ENCODE measurements at regions not wholly inside any gene's neighbourhood (a gene's known extent, or its start where the extent isn't known, plus 50 kb on each side); places are given as distances from the start of the nearest gene placed in this dataset.
"Not testable (repeated sequence)": the region's sequence is repeated elsewhere in the genome, so short reads cannot be mapped to it uniquely, and the experiment has no call there.

GRCh38 chr3:61422945-61423673 is 138.3 kb upstream of the PTPRG start:
- in situ Hi-C loops (cut with HindIII; ENCODE audit: low pct_unique_long_range_greater_than_20kb, low sequenced_read_pairs): no loop called here
- DNase-seq (ENCODE audit: low read depth, low spot score): no peak

- in situ Hi-C loops (cut with HindIII; ENCODE audit: low pct_unique_long_range_greater_than_20kb, low sequenced_read_pairs): no loop called here
- DNase-seq (ENCODE audit: low read depth, low spot score): no peak
Measured at GRCh38 chr3:61425356-61425755, 136.0 kb upstream of the PTPRG start.

DNA sequence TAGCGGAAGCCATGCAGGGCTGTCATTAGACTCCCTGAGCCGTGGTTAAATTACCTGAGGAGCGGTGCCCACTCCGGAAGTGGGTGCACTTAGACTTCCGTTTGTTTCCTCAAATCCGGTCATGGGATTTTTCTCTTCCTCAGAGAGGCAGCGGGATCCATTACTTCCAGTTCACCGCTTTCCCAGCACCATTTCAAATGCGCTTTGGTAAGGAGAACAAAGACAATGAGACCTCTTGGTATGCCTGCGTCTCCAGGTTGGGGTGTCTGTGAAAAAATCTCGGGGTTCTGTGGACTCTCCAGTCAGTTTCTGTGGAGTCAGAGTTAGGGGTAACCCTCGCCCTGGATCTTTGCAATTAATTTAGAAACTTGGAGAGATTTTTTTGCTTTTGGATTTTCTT is 132.3 kb upstream of the PTPRG start:
- in situ Hi-C loops (cut with HindIII; ENCODE audit: low pct_unique_long_range_greater_than_20kb, low sequenced_read_pairs): no loop called here
- DNase-seq (ENCODE audit: low read depth, low spot score): no peak

- DNase-seq (ENCODE audit: low read depth, low spot score); in situ Hi-C loops (cut with HindIII; ENCODE audit: low pct_unique_long_range_greater_than_20kb, low sequenced_read_pairs): not testable (repeated sequence)
Measured at GRCh38 chr3:61434901-61435300, 126.5 kb upstream of the PTPRG start.

DNA sequence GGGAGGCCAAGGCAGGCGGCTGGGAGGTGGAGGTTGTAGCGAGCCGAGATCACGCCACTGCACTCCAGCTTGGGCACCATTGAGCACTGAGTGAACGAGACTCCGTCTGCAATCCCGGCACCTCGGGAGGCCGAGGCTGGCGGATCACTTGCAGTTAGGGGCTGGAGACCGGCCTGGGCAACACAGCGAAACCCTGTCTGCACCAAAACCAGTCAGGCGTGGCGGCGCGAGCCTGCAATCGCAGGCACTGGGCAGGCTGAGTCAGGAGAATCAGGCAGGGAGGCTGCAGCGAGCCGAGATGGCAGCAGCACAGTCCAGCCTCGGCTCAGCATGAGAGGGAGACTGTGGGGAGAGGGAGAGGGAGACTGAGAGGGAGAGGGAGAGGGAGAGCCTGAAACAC is 126.0 kb upstream of the PTPRG start:
- in situ Hi-C loops (cut with HindIII; ENCODE audit: low pct_unique_long_range_greater_than_20kb, low sequenced_read_pairs); DNase-seq (ENCODE audit: low read depth, low spot score): not testable (repeated sequence)

GRCh38 chr3:61438253-61439121 is 122.9 kb upstream of the PTPRG start:
- in situ Hi-C loops (cut with HindIII; ENCODE audit: low pct_unique_long_range_greater_than_20kb, low sequenced_read_pairs): no loop called here
- DNase-seq (ENCODE audit: low read depth, low spot score): no peak

DNA sequence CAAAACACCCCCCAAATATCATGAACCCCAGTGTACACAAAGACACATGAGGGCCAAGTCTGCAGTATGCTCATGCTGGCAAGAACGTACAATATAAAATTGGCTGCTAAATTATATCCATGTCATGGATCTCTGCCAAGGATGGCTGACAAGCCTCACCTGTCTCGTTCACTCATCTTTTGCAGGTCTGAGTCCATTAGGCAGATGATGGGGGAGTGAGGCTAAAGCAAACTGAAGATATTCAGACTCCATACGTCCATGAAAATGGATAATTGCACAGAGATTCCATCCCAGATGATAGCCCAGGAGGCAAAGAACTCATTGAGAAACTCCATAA is 122.3 kb upstream of the PTPRG start:
- in situ Hi-C loops (cut with HindIII; ENCODE audit: low pct_unique_long_range_greater_than_20kb, low sequenced_read_pairs): no loop called here
- no peak for DNase-seq (ENCODE audit: low read depth, low spot score)

DNA sequence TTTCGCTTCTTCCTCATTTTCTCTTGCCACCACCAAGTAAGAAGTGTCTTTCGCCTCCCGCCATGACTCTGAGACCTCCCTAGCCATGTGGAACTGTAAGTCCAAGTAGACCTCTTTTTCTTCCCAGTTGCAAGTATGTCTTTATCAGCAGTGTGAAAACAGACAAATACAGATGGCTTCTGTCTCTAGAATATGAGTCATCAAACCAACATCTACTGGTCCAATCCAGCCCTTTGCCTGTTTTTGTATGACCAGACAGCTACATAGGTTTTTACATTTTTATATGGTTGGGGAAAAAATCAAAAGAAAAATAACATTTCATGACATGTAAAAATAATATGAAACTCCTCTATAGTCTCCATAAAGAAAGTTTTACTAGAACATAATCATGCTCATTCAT is 118.7 kb upstream of the PTPRG start:
- in situ Hi-C loops (cut with HindIII; ENCODE audit: low pct_unique_long_range_greater_than_20kb, low sequenced_read_pairs): no loop called here

GRCh38 chr3:61443886-61444285 is 117.5 kb upstream of the PTPRG start:
- DNase-seq (ENCODE audit: low read depth, low spot score): no peak
- in situ Hi-C loops (cut with HindIII; ENCODE audit: low pct_unique_long_range_greater_than_20kb, low sequenced_read_pairs): no loop called here

More for the DNA sequence above, 118.7 kb upstream of the PTPRG start:
- no peak for DNase-seq (ENCODE audit: low read depth, low spot score)

- in situ Hi-C loops (cut with HindIII; ENCODE audit: low pct_unique_long_range_greater_than_20kb, low sequenced_read_pairs): no loop called here
- DNase-seq (ENCODE audit: low read depth, low spot score): no peak
Measured at GRCh38 chr3:61444782-61445181, 116.6 kb upstream of the PTPRG start.

DNA sequence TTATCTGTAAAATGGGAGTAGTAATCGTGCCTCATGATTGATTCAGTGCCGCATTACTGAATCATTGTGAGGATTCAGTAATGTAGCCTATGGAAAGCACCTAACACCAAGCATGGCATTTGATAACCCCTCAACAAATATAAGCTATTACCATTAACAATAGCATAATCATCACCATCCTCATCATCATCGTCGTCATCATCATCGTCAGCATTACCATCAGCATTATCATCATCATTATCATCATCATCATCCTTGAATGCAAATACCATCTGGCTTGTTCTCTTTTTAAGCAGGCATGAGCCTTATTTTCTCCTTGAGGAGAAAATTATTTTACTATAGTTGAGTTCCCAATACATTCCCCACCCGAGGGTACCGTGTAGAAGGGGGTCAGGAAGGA is 115.4 kb upstream of the PTPRG start:
- no peak for DNase-seq (ENCODE audit: low read depth, low spot score)
- in situ Hi-C loops (cut with HindIII; ENCODE audit: low pct_unique_long_range_greater_than_20kb, low sequenced_read_pairs): no loop called here

DNA sequence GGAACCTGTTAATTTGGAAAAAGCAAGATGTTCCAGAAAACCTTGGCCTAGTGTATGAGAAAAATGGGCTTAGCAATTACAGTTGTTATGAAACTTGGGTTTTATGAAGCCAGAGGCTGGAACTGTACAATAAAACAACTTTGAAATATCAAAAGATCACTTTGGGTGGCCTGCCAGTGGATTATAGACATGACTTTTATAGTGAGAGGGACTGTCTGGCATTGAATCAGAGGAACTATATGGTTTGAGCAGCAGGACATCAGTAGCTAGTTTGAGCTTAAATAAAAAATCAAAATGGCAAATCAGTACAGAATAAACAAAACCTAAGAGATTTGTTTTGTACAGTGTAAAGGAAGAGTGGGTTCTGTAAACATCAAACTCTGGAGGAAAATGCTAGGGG is 115.0 kb upstream of the PTPRG start:
- DNase-seq (ENCODE audit: low read depth, low spot score): no peak
- in situ Hi-C loops (cut with HindIII; ENCODE audit: low pct_unique_long_range_greater_than_20kb, low sequenced_read_pairs): no loop called here

- no peak for DNase-seq (ENCODE audit: low read depth, low spot score)
- in situ Hi-C loops (cut with HindIII; ENCODE audit: low pct_unique_long_range_greater_than_20kb, low sequenced_read_pairs): no loop called here
Measured at GRCh38 chr3:61448378-61448777, 113.0 kb upstream of the PTPRG start.

DNA sequence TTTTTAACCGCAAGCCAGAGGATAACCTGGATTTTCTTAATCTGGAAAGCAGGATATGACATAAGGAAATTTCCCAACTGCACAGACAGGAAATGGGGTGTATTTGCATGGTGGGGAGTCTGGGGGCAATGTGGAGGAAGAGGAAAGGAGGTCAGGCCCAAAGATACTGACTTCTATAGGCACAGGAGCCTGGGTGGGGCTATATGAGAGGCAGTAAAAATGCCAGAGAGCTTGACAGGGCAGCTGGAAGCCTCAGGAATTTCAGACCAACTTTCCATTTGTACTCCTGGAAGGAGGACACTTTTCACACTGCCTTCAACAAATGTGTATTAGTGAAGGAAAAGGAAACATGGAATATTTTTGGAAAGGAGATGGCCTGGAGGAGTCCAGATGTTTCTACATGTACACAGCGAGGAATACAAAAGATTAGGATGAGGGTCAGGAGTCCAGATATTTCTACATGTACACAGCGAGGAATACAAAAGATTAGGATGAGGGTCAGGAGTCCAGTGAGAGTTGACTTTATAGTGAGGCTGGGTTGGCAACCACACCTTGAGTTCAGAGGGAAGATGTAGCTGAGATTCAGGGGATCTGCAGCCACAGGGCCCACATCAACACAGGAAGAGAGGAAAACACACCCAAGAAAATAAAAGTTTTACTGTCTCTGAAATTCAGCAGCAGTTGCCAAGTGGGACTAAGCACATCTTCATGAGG is 111.9 kb upstream of the PTPRG start:
- in situ Hi-C loops (cut with HindIII; ENCODE audit: low pct_unique_long_range_greater_than_20kb, low sequenced_read_pairs): no loop called here
- no peak for DNase-seq (ENCODE audit: low read depth, low spot score)

GRCh38 chr3:61450866-61451265 is 110.5 kb upstream of the PTPRG start:
- in situ Hi-C loops (cut with HindIII; ENCODE audit: low pct_unique_long_range_greater_than_20kb, low sequenced_read_pairs): no loop called here
- DNase-seq (ENCODE audit: low read depth, low spot score): no peak

DNA sequence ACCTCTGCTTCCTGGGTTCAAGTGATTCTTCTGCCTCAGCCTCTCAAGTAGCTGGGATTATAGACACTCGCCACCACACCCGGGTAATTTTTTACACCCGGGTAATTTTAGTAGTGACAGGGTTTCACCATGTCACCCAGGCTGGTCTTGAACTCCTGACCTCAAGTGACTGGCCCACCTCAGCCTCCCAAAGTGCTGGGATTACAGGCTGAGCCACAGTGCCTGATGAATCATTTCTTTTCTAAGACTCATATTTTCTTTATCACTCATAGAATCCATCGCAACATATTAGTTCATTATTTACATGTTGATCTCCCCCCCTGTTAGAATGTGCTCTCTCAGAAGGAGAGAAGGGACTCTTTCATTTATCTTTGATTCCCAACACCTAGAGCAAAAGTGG is 109.5 kb upstream of the PTPRG start:
- no peak for DNase-seq (ENCODE audit: low read depth, low spot score)

GRCh38 chr3:61452535-61453090 is 108.8 kb upstream of the PTPRG start:
- in situ Hi-C loops (cut with HindIII; ENCODE audit: low pct_unique_long_range_greater_than_20kb, low sequenced_read_pairs): no loop called here
- no peak for DNase-seq (ENCODE audit: low read depth, low spot score)

More for the DNA sequence above, 109.5 kb upstream of the PTPRG start:
- in situ Hi-C loops (cut with HindIII; ENCODE audit: low pct_unique_long_range_greater_than_20kb, low sequenced_read_pairs): no loop called here

- in situ Hi-C loops (cut with HindIII; ENCODE audit: low pct_unique_long_range_greater_than_20kb, low sequenced_read_pairs): no loop called here
- no peak for DNase-seq (ENCODE audit: low read depth, low spot score)
Measured at GRCh38 chr3:61454006-61454585, 107.3 kb upstream of the PTPRG start.

All from SK-MEL-5 (cell line).